ENCODE measurements at regions not wholly inside any gene's neighbourhood (a gene's known extent, or its start where the extent isn't known, plus 50 kb on each side); places are given as distances from the start of the nearest gene placed in this dataset.

GRCh38 chrX:39201305-39201990, 400.2 kb downstream of the MID1IP1 start:
- no peak for TF ChIP-seq CTCF (IDR thresholded peaks at IDR 0.05; ENCODE audit: borderline replicate concordance, insufficient read depth, low read depth, low read length)
- no peak overlapping the region for H3K4me3 ChIP-seq (ENCODE audit: low read depth, low read length)

- H3K4me3 ChIP-seq (ENCODE audit: low read depth, low read length) = no peak overlapping the region
- TF ChIP-seq CTCF (IDR thresholded peaks at IDR 0.05; ENCODE audit: borderline replicate concordance, insufficient read depth, low read depth, low read length) = no peak
These were observed 401.4 kb downstream of the MID1IP1 start for GRCh38 chrX:39202641-39203040.

GRCh38 chrX:39203427-39203826, 402.2 kb downstream of the MID1IP1 start:
- H3K4me3 ChIP-seq (ENCODE audit: low read depth, low read length) = no peak overlapping the region
- no peak for TF ChIP-seq CTCF (IDR thresholded peaks at IDR 0.05; ENCODE audit: borderline replicate concordance, insufficient read depth, low read depth, low read length)

GRCh38 chrX:39204353-39204752, 403.1 kb downstream of the MID1IP1 start:
- no peak for TF ChIP-seq CTCF (IDR thresholded peaks at IDR 0.05; ENCODE audit: borderline replicate concordance, insufficient read depth, low read depth, low read length)
- no peak overlapping the region for H3K4me3 ChIP-seq (ENCODE audit: low read depth, low read length)

GRCh38 chrX:39204945-39205344, 403.7 kb downstream of the MID1IP1 start:
- no peak for TF ChIP-seq CTCF (IDR thresholded peaks at IDR 0.05; ENCODE audit: borderline replicate concordance, insufficient read depth, low read depth, low read length)
- H3K4me3 ChIP-seq (ENCODE audit: low read depth, low read length) = no peak overlapping the region

- no peak overlapping the region for H3K4me3 ChIP-seq (ENCODE audit: low read depth, low read length)
- TF ChIP-seq CTCF (IDR thresholded peaks at IDR 0.05; ENCODE audit: borderline replicate concordance, insufficient read depth, low read depth, low read length) = no peak
These were observed 404.2 kb downstream of the MID1IP1 start for GRCh38 chrX:39205467-39205866.

GRCh38 chrX:39206399-39207145, 405.3 kb downstream of the MID1IP1 start:
- no peak for TF ChIP-seq CTCF (IDR thresholded peaks at IDR 0.05; ENCODE audit: borderline replicate concordance, insufficient read depth, low read depth, low read length)
- no peak overlapping the region for H3K4me3 ChIP-seq (ENCODE audit: low read depth, low read length)

Measured in GM12875 (cell line).